Tibial artery (tissue), 4 donors: ENCODE measurements at regions not wholly inside any gene's neighbourhood (a gene's known extent, or its start where the extent isn't known, plus 50 kb on each side); places are given as distances from the start of the nearest gene placed in this dataset.
A peak's percentile ranks its signal among the peaks of the same experiment; 100 is the strongest.
"Not testable (repeated sequence)": the region's sequence is repeated elsewhere in the genome, so short reads cannot be mapped to it uniquely, and the experiment has no call there.

Source experiments
- DNase-seq, 2 donors: peaks; one replicate each; pipeline ENCODE4 v3.0.0-alpha.2; 2019
- H3K27ac ChIP-seq, 2 donors: fragments of 200-600 bp; sonication (generic) in 1 of 2; 1 replicate in 1 of 2; 2 replicates in 1 of 2; pipeline ENCODE4 v1.5.1; 2018 to 2019; ENCODE audit warnings: mild to moderate bottlenecking in 1 of 2
- H3K27me3 ChIP-seq, 2 donors: fragments of 200-600 bp; sonication (generic) in 1 of 2; one replicate each; pipeline versions ENCODE4 v1.5.1 to v1.6.0; 2016 to 2019
- H3K36me3 ChIP-seq, 3 donors: fragments of 200-600 bp; sonication (generic) in 2 of 3; one replicate each; pipeline ENCODE4 v1.5.1; 2016 to 2019; ENCODE audit warnings: mild to moderate bottlenecking in 2 of 3
- H3K4me1 ChIP-seq, 4 donors: fragments of 200-600 bp; sonication (generic) in 2 of 4; 1 replicate in 3 of 4; 2 replicates in 1 of 4; pipeline ENCODE4 v1.5.1; 2016 to 2019
- H3K4me3 ChIP-seq, 2 donors: fragments of 200-600 bp; sonication (generic) in 1 of 2; 1 replicate in 1 of 2; 2 replicates in 1 of 2; pipeline ENCODE4 v1.5.1; 2018 to 2019; ENCODE audit warnings: mild to moderate bottlenecking in 2 of 2
- H3K9me3 ChIP-seq, 3 donors: fragments of 200-600 bp; sonication (generic) in 1 of 3; one replicate each; pipeline ENCODE4 v1.5.1; 2016 to 2019
- CTCF ChIP-seq, 2 experiments: fragments of 200-600 bp in 1 of 2; fragments of 450-650 bp in 1 of 2; IDR thresholded peaks; one replicate each; pipeline ENCODE4 v1.5.1; 2017 to 2019; ENCODE audit warnings: antibody characterized with exemption in 2 of 2, mild to moderate bottlenecking in 1 of 2, moderate library complexity in 1 of 2
- intact Hi-C: fragments of 100-400 bp; cut with DNase I; formaldehyde crosslinking; loops from one replicate; pipeline ENCODE4 v1.15.0; 2023; ENCODE audit warnings: low total_unique reads

DNA sequence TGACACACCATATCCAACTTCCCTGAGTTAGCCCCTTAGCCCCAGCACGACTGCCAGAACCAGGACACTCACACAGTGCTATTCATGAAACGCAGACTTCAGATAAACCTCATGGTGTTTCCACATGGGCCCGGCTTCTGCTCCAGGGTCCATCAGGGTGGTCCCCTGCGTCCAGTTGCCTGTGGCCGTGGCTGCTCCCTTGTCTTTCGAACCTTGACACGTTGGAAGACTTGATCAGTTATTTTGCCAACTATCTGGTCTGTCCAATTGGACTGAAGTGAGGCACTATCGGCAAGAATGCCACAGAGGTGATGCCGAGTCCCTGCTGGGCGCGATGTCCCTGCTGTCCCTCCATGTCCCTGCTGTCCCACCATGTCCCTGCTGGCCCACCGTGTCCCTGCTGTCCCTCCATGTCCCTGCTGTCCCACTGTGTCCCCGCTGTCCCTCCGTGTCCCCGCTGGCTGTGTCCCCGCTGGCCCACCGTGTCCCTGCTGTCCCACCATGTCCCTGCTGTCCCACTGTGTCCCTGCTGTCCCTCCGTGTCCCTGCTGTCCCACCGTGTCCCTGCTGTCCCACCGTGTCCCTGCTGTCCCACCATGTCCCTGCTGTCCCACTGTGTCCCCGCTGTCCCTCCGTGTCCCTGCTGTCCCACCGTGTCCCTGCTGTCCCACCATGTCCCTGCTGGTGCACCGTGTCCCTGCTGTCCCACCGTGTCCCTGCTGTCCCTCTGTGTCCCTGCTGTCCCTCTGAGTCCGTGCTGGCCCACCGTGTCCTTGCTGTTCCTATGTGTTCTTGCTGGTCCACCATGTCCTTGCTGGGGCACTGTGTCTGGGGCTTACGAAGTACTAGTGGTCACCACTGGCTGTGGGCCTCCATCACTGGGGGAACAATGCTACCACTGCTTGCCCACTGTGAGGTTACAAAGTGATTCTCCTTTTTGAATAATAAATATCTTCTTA, 251.4 kb downstream of the DLL1 start:
- TF ChIP-seq CTCF (IDR thresholded peaks at IDR 0.05), result no peak
- no peak overlapping the region for H3K4me3 ChIP-seq
- peaks cover 0 to 6% (median 0%) of the 10 kb centered on the region in 3 donors for H3K9me3 ChIP-seq
- peaks cover 0 to 3% of the 10 kb centered on the region in 2 donors for H3K27me3 ChIP-seq
- peak in 1 of 2 donors; percentile 44 for DNase-seq
- intact Hi-C loops, result no loop called here
- H3K27ac ChIP-seq, result no peak overlapping the region
- no peaks in the 10 kb centered on the region for H3K4me1 ChIP-seq
- no peaks in the 10 kb centered on the region for H3K36me3 ChIP-seq

DNA sequence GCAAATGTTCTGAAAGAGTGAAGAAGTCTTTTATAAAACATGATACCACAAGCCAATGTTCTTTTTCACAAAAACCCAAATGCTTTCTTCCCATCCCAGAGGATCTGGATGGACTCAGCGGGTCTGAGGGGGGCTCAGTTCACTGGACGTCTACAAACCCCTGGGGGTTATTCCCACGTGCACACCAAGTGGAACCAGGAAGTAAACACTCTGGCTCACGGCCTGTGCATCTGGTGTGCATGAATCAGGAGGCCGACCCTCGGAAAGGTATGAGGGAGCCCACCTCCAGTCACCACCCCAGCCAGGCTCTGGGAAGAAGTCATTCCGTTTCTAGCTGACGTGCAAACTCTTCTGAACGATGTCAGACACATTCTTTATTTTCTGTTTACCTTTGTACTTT, 252.2 kb downstream of the DLL1 start:
- intact Hi-C loops, result no loop called here
- Histone ChIP-seq H3K27ac (no peak overlapping the region), H3K27me3 (no peaks in the 10 kb centered on the region), H3K9me3 (peaks cover 0 to 6% (median 0%) of the 10 kb centered on the region in 3 donors), H3K4me1 (no peaks in the 10 kb centered on the region), H3K4me3 (no peak overlapping the region), H3K36me3 (no peaks in the 10 kb centered on the region)
- DNase-seq, result peak in 1 of 2 donors; percentile 27
- TF ChIP-seq CTCF (IDR thresholded peaks at IDR 0.05), result no peak

GRCh38 chr6:170038251-170038650, 252.6 kb downstream of the DLL1 start:
- H3K36me3 ChIP-seq, result no peaks in the 10 kb centered on the region
- peak in 1 of 2 donors; percentile 29 for DNase-seq
- intact Hi-C loops, result no loop called here
- H3K27ac ChIP-seq, result no peak overlapping the region
- no peaks in the 10 kb centered on the region for H3K27me3 ChIP-seq
- H3K9me3 ChIP-seq, result peaks cover 0 to 6% (median 0%) of the 10 kb centered on the region in 3 donors
- no peaks in the 10 kb centered on the region for H3K4me1 ChIP-seq
- TF ChIP-seq CTCF (IDR thresholded peaks at IDR 0.05), result no peak
- H3K4me3 ChIP-seq, result no peak overlapping the region

DNA sequence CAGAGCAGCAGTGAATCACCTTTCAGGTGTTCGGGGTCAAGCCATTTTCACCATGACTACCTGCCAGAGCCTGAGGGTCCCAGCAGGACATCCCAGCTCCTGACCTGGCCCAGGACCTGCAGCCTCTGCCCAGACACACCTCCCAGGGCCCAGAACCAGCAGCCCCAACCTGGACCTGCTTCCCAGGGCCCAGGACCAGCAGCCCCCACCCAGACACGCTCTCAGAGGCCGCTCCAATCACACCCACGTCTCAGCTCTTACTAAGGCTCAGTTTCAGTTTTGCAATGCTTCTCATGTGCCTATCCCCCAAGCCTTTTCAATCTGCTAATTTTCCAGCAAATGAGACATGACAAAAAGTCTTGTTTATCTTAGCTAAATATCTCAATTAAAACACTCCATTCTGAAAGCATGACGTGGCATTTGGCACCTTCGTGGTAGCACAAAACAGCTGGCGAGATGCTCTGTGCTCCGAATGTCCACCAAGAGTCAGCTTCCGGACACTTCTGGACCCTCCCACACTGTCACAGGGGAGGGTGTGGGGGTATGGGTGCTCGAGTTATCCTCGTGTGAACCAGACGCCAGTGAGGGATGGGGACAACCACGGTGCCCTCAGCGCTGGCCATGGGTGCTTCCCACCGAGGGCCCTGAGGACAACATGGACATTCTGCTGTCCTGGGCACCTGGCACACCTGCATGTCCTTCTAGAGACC, 253.2 kb downstream of the DLL1 start:
- peak; percentile 6 to 55 for DNase-seq

GRCh38 chr6:170036916-170037315, 254.0 kb downstream of the DLL1 start:
- no peak overlapping the region for H3K4me3 ChIP-seq
- TF ChIP-seq CTCF (IDR thresholded peaks at IDR 0.05), result no peak
- H3K36me3 ChIP-seq, result no peaks in the 10 kb centered on the region
- H3K27me3 ChIP-seq, result no peaks in the 10 kb centered on the region
- intact Hi-C loops, result no loop called here
- no peaks in the 10 kb centered on the region for H3K4me1 ChIP-seq
- peak; percentile 7 to 33 for DNase-seq
- H3K9me3 ChIP-seq, result peaks cover 0 to 6% (median 0%) of the 10 kb centered on the region in 3 donors
- no peak overlapping the region for H3K27ac ChIP-seq

More for the DNA sequence above, 253.2 kb downstream of the DLL1 start:
- no peaks in the 10 kb centered on the region for H3K4me1 ChIP-seq
- H3K9me3 ChIP-seq, result peaks cover 0 to 6% (median 0%) of the 10 kb centered on the region in 3 donors
- H3K27ac ChIP-seq, result no peak overlapping the region
- intact Hi-C loops, result no loop called here
- no peaks in the 10 kb centered on the region for H3K27me3 ChIP-seq
- no peaks in the 10 kb centered on the region for H3K36me3 ChIP-seq
- no peak for TF ChIP-seq CTCF (IDR thresholded peaks at IDR 0.05)
- no peak overlapping the region for H3K4me3 ChIP-seq

DNA sequence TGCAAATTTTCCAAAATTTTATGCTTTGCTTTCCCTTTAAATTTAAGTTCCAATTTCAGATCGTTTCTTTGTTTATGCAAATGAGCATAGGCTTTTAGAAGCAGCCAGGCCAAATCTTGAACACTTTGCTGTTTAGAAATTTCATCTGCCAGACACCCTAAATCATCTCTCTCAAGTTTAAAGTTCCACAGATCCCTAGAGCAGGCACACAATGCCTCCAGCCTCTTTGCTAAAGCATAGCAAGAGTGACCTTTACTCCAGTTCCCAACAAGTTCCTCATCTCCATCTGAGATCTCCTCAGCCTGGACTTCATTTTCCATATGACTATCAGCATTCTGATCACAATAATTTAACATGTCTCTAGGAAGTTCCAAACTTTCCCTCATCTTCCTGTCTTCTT, 254.5 kb downstream of the DLL1 start:
- H3K27ac ChIP-seq, H3K36me3 ChIP-seq, H3K4me3 ChIP-seq, H3K27me3 ChIP-seq, DNase-seq, H3K9me3 ChIP-seq, intact Hi-C loops, H3K4me1 ChIP-seq: not testable (repeated sequence)
